Neural cell (in vitro differentiated cells): ENCODE measurements at regions not wholly inside any gene's neighbourhood (a gene's known extent, or its start where the extent isn't known, plus 50 kb on each side); places are given as distances from the start of the nearest gene placed in this dataset.
"Not testable (repeated sequence)": the region's sequence is repeated elsewhere in the genome, so short reads cannot be mapped to it uniquely, and the experiment has no call there.

Experiments used
- H2AFZ ChIP-seq: fragments of 200-600, 300-800 bp; sonication (generic), shearing (Covaris generic); 2 replicates; pipeline ENCODE4 v1.6.0; 2014; ENCODE audit warnings: low read depth, mild to moderate bottlenecking, antibody characterized with exemption, low read length, moderate library complexity
- H3F3A ChIP-seq: fragments of 200-600 bp; shearing (Covaris generic); 2 replicates; pipeline ENCODE4 v1.6.1; 2016; ENCODE audit warnings: mild to moderate bottlenecking, moderate library complexity, mixed read lengths, antibody characterized with exemption, low read length; ENCODE audit not compliant: insufficient read depth, poor library complexity, severe bottlenecking
- H3K27ac ChIP-seq: fragments of 200-600, 300-800 bp; sonication (generic), shearing (Covaris generic); 2 replicates; pipeline ENCODE4 v1.5.1; 2014; ENCODE audit warnings: mild to moderate bottlenecking, low read length, moderate library complexity
- H3K27me3 ChIP-seq: fragments of 300-800, 200-600 bp; sonication (generic), shearing (Covaris generic); 2 replicates; pipeline ENCODE4 v1.6.0; 2014; ENCODE audit warnings: mild to moderate bottlenecking, low read depth, low read length, moderate library complexity; ENCODE audit not compliant: insufficient read depth
- H3K36me3 ChIP-seq: fragments of 300-800, 200-600 bp; sonication (generic), shearing (Covaris generic); 2 replicates; pipeline ENCODE4 v1.5.1; 2014; ENCODE audit warnings: mild to moderate bottlenecking, antibody characterized with exemption, low read length, moderate library complexity; ENCODE audit not compliant: insufficient read depth
- H3K4me2 ChIP-seq: fragments of 300-800, 200-600 bp; sonication (generic), shearing (Covaris generic); 2 replicates; pipeline ENCODE4 v1.6.0; 2014; ENCODE audit warnings: mild to moderate bottlenecking, low read length
- H3K4me3 ChIP-seq: fragments of 300-800, 200-600 bp; sonication (generic), shearing (Covaris generic); 2 replicates; pipeline ENCODE4 v1.5.1; 2014; ENCODE audit warnings: mild to moderate bottlenecking, low read length, moderate library complexity
- H3K79me2 ChIP-seq: fragments of 200-600 bp; shearing (Covaris generic); replicated peaks from 2 replicates; pipeline ENCODE4 v1.6.0; 2014; ENCODE audit warnings: mild to moderate bottlenecking, low read length, moderate library complexity; ENCODE audit not compliant: insufficient read depth
- H3K9ac ChIP-seq: fragments of 300-800, 200-600 bp; sonication (generic), shearing (Covaris generic); 2 replicates; pipeline ENCODE4 v1.6.1; 2016; ENCODE audit warnings: mild to moderate bottlenecking, low read length, mixed read lengths
- H3K9me2 ChIP-seq: fragments of 200-600 bp; shearing (Covaris generic); 2 replicates; pipeline ENCODE4 v1.6.1; 2016; ENCODE audit warnings: mild to moderate bottlenecking, low read length, mixed read lengths; ENCODE audit not compliant: insufficient read depth
- H3K9me3 ChIP-seq: fragments of 200-600, 300-800 bp; sonication (generic), shearing (Covaris generic); 2 replicates; pipeline ENCODE4 v1.6.1; 2016; ENCODE audit warnings: mild to moderate bottlenecking, mixed run types, low read length, moderate library complexity, mixed read lengths
- H4K20me1 ChIP-seq: fragments of 200-600 bp; shearing (Covaris generic); 2 replicates; pipeline ENCODE4 v1.6.1; 2016; ENCODE audit warnings: mild to moderate bottlenecking, mixed run types; ENCODE audit not compliant: insufficient read depth
- CTCF ChIP-seq: fragments of 450-650 bp; IDR thresholded peaks from 2 replicates; pipeline ENCODE4 v1.5.1; 2014; ENCODE audit warnings: antibody characterized with exemption, mild to moderate bottlenecking, moderate library complexity; ENCODE audit not compliant: poor library complexity, severe bottlenecking
- EP300 ChIP-seq: fragments of 450-650 bp; conservative IDR thresholded peaks from 2 replicates; pipeline ENCODE4 v1.6.1; 2014; ENCODE audit warnings: antibody characterized with exemption, mild to moderate bottlenecking, moderate library complexity; ENCODE audit not compliant: poor library complexity, severe bottlenecking
- EZH2 ChIP-seq: fragments of 200-600, 300-800 bp; shearing (Covaris generic), sonication (generic); IDR thresholded peaks from 2 replicates; pipeline ENCODE4 v1.6.1; 2014; ENCODE audit warnings: antibody characterized with exemption, low read length, borderline replicate concordance, mild to moderate bottlenecking; ENCODE audit not compliant: insufficient read depth, poor library complexity, severe bottlenecking
- MXI1 ChIP-seq: fragments of 450-650 bp; conservative IDR thresholded peaks from 2 replicates; pipeline ENCODE4 v1.6.1; 2014; ENCODE audit warnings: antibody characterized with exemption, mild to moderate bottlenecking; ENCODE audit not compliant: poor library complexity, severe bottlenecking
- POLR2AphosphoS5 ChIP-seq: IDR thresholded peaks from 2 replicates; pipeline ENCODE4 v1.6.1; 2012

DNA sequence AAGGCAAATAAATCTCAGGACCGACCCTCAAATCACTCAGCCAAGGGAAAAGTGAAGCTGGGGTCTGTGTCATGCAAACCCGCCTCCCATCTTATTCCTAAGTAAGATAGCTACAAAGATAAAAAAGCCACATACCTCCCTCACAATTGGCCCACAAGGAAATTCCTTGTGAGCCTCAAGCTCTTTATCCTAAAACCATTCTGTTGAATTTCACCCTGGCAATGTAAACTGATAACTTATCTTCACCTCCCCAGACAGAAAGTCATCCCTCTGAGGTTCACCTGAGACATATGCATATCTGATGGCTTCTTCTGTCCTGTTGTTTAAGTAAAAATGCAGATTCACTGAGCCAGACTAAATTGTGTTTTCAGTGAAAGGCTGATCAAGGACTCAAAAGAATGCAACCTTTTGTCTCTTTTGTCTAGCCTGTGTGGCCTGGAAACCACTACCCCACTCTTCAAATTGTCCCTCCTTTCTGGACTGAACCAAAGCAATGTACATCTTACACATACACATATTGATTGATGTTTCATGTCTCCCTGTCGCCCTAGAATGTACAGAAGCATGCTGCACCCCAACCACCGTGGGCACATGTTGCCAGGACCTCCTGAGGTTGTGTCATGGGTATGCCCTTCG lies 91.3 kb downstream of the MFAP3L start:
- Histone ChIP-seq H3K9ac (no peak overlapping the region), H3K4me3 (no peak overlapping the region), H2AFZ (no peak overlapping the region), H3K4me2 (no peak overlapping the region), H3F3A (no peaks in the 10 kb centered on the region), H3K79me2 (no peaks in the 10 kb centered on the region), H3K36me3 (no peaks in the 10 kb centered on the region), H3K9me3 (no peaks in the 10 kb centered on the region), H3K9me2 (no peaks in the 10 kb centered on the region), H4K20me1 (no peaks in the 10 kb centered on the region), H3K27me3 (no peaks in the 10 kb centered on the region), H3K27ac (no peak overlapping the region)
- TF ChIP-seq EP300 = no peak
- TF ChIP-seq MXI1 = no peak

DNA sequence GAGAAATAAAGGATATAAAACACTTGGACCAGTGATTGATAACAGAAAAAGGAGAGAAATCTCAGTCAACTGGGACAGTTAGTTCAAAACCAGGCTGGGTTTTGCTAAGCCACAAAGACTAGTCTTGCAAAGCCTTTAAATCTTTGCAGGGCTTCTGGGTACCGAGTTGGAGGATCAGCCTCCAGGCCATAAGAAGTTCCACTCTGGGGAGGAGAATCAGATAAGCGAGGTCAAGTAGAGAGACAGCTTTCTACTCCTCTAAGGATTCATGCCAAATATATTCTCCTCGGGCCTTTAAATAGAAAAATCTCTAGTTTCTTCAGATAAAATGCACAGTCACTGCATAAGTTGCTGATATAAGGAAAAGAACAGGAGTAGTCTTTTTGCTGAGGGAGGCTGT lies 92.7 kb downstream of the MFAP3L start:
- no peak overlapping the region for H3K27ac ChIP-seq
- H3K9me3 ChIP-seq = no peaks in the 10 kb centered on the region
- H3K9ac ChIP-seq = no peak overlapping the region
- no peaks in the 10 kb centered on the region for H3K27me3 ChIP-seq
- H3F3A ChIP-seq = no peaks in the 10 kb centered on the region
- no peaks in the 10 kb centered on the region for H3K79me2 ChIP-seq
- H3K4me3 ChIP-seq = no peak overlapping the region
- no peak for TF ChIP-seq CTCF
- no peak overlapping the region for H2AFZ ChIP-seq
- H3K4me2 ChIP-seq = no peak overlapping the region
- no peaks in the 10 kb centered on the region for H3K36me3 ChIP-seq
- no peaks in the 10 kb centered on the region for H3K9me2 ChIP-seq
- H4K20me1 ChIP-seq = no peaks in the 10 kb centered on the region

- Histone ChIP-seq H3K9me3 (no peaks in the 10 kb centered on the region), H3K9ac (no peak overlapping the region), H3K4me3 (no peak overlapping the region), H3K27ac (no peak overlapping the region), H3F3A (no peaks in the 10 kb centered on the region), H3K4me2 (no peak overlapping the region), H2AFZ (no peak overlapping the region), H4K20me1 (no peaks in the 10 kb centered on the region), H3K9me2 (no peaks in the 10 kb centered on the region), H3K79me2 (no peaks in the 10 kb centered on the region), H3K27me3 (no peaks in the 10 kb centered on the region), H3K36me3 (no peaks in the 10 kb centered on the region)
- TF ChIP-seq EZH2 = no peak
- peak; percentile 42 for TF ChIP-seq POLR2AphosphoS5
Measured at GRCh38 chr4:169931964-169932363, 94.2 kb downstream of the MFAP3L start.

GRCh38 chr4:169930755-169931154 lies 95.4 kb downstream of the MFAP3L start:
- not testable (repeated sequence) for H3K4me2 ChIP-seq, H2AFZ ChIP-seq, H3K9me2 ChIP-seq, H3K36me3 ChIP-seq, H4K20me1 ChIP-seq, H3K9ac ChIP-seq, H3K27ac ChIP-seq, H3K4me3 ChIP-seq, H3K27me3 ChIP-seq, H3K9me3 ChIP-seq, H3F3A ChIP-seq, H3K79me2 ChIP-seq
